ENCODE measurements at regions not wholly inside any gene's neighbourhood (a gene's known extent, or its start where the extent isn't known, plus 50 kb on each side); places are given as distances from the start of the nearest gene placed in this dataset.

- TF ChIP-seq, protein P1, sequence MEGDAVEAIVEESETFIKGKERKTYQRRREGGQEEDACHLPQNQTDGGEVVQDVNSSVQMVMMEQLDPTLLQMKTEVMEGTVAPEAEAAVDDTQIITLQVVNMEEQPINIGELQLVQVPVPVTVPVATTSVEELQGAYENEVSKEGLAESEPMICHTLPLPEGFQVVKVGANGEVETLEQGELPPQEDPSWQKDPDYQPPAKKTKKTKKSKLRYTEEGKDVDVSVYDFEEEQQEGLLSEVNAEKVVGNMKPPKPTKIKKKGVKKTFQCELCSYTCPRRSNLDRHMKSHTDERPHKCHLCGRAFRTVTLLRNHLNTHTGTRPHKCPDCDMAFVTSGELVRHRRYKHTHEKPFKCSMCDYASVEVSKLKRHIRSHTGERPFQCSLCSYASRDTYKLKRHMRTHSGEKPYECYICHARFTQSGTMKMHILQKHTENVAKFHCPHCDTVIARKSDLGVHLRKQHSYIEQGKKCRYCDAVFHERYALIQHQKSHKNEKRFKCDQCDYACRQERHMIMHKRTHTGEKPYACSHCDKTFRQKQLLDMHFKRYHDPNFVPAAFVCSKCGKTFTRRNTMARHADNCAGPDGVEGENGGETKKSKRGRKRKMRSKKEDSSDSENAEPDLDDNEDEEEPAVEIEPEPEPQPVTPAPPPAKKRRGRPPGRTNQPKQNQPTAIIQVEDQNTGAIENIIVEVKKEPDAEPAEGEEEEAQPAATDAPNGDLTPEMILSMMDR (IDR thresholded peaks at IDR 0.05), result no peak
Measured at GRCh38 chr2:217609952-217610351, 392.8 kb downstream of the TNS1 start.

GRCh38 chr2:217606296-217606695, 396.5 kb downstream of the TNS1 start:
- TF ChIP-seq, protein P1 (IDR thresholded peaks at IDR 0.05), result no peak

DNA sequence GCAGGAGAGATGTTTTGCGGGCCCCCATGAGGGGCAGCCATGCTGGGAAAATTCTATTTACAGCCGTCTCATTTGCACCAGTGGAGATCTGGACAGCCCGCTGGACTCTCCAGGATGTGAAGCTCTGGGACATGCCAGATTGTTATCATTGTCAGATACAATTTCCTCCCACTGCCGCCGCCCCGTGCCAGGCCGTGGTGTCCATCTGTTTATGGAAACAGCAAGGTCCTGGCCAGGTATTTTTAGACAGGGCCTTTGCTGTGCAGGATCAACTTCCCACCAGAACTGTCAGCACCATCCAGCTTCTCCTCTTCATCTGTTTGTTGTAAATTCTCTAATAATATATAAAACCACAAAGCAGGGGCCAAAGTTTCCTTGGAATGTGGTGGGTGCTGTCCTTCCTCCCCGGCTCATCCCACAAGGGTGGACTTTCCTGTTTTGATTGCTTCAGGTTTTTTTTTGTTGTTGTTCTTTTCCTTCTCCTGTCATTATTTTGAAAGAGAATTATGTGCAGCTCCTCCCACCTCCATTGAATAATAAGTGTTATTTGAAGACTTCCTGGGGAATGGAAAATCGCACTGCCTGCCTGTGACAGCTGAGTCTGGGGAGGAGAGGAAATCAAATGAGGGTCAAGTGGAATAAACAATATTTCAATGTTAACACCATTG, 398.1 kb downstream of the TNS1 start:
- TF ChIP-seq, protein P1 (IDR thresholded peaks at IDR 0.05), result no peak

DNA sequence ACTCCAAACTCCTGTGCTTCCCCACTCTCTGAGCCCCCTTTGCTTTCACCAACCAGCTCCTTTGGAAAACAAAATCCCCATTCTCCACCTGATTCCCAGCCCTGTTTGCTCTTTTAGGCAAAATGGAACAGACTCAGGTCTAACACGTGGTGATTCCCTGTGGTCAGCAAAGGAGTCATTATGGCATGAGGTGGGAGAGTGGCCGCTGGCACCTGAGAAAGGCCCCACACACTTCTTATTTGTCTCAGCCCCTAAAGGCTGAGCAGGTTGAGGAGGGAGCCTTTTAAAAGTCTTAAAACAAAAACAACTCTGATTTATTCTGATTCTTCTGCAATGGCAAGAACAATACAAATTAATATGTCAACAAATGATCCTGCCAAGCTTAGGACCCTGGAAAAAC, 401.2 kb downstream of the TNS1 start:
- TF ChIP-seq, protein P1 (IDR thresholded peaks at IDR 0.05), result no peak

- TF ChIP-seq, protein P1 (IDR thresholded peaks at IDR 0.05), result no peak
Measured at GRCh38 chr2:217599906-217600305, 402.9 kb downstream of the TNS1 start.

- TF ChIP-seq, protein P1 (IDR thresholded peaks at IDR 0.05), result no peak
Measured at GRCh38 chr2:217597681-217598080, 405.1 kb downstream of the TNS1 start.

DNA sequence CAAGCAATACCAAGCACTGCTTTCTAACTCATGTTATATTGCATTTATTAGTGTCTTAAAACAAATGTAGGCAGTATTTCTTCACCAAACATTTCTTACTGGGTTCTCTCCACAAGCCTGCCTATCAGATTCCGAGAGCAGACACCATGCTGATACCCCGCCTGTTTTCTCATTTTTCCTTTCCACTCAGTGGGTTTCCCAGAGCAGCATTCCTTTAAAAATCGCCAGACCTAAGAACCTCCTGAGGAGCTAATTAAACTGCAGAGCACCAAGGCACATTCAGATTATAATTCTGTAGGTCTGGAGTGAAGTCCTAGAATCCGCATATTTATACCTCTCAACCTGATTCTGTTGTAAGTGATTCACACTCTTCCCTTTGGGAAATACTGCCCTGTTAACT, 405.6 kb downstream of the TNS1 start:
- TF ChIP-seq, protein P1 (IDR thresholded peaks at IDR 0.05), result no peak

DNA sequence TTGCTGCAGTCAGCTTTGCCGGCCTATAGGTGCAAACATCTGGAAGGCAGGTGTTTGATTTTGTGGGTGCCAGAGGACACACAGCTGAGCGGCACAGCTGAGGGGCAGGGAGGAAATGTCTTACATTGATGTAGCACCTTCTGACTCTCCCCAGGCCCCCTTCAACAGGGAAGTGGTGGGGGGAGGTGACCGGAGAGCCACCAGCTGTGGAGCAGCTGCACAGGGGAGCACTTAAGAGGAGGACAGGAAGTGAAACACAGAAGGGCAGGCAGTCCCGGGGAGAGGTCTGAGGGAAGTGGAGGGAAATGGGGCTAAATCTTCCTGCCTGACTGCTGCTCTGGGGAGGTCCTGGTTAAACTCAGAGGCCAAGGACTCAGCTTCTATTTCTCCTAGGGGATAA, 409.1 kb downstream of the TNS1 start:
- TF ChIP-seq, protein P1 (IDR thresholded peaks at IDR 0.05), result no peak
